ENCODE measurements at regions not wholly inside any gene's neighbourhood (a gene's known extent, or its start where the extent isn't known, plus 50 kb on each side); places are given as distances from the start of the nearest gene placed in this dataset.

DNA sequence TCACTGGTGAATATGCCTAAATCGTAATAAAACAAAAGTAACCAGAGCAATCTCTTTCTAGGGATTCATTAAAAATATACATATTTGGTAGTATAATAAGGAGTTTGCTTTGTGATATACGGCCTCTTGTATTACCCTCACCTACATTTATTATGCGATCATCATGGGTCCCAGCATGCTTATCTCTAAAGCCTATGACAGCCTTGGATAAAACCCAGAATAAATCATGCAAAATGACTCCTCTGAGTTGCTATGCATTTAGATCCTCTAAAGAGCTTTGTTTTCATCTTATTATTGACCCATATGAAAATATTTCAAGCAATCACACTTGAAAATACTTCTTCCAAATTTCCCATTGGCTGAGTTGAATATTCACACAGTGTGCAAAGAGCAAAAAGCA lies 432.3 kb downstream of the SUCLG1 start:
- no peak for DNase-seq (ENCODE audit: low read depth)
- no peak overlapping the region for H3K4me3 ChIP-seq (ENCODE audit: low read length)

DNA sequence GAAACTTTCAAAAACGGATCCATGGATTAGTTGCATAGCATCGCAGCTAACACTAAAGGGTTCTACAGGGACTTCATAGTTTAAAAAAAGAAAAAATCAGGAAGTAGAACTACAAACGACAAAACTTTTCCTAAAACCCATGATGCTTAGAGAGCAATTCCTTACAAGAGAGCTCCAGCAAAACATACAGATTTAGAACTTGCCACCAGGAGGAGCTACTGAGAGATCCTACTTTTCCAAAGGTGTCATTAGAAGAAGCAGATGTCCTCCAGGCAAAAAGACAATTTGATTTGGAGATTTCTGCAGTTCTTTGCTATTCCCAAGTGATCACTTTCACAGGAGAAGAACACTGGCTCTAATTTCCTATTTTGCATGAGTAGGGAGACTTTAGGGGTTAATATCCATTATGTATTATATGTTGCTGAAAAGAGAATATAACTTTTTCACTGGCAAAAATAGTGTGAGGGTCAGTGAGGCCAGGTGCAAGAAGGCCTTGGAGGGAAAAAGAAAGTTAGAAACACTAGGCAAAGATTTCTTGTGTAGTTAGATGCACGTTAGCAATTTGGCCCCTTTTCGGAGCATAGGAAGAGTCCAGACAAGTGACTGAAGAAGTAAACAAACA lies 436.2 kb downstream of the SUCLG1 start:
- H3K4me3 ChIP-seq (ENCODE audit: low read length) = no peak overlapping the region
- TF ChIP-seq, protein P1, sequence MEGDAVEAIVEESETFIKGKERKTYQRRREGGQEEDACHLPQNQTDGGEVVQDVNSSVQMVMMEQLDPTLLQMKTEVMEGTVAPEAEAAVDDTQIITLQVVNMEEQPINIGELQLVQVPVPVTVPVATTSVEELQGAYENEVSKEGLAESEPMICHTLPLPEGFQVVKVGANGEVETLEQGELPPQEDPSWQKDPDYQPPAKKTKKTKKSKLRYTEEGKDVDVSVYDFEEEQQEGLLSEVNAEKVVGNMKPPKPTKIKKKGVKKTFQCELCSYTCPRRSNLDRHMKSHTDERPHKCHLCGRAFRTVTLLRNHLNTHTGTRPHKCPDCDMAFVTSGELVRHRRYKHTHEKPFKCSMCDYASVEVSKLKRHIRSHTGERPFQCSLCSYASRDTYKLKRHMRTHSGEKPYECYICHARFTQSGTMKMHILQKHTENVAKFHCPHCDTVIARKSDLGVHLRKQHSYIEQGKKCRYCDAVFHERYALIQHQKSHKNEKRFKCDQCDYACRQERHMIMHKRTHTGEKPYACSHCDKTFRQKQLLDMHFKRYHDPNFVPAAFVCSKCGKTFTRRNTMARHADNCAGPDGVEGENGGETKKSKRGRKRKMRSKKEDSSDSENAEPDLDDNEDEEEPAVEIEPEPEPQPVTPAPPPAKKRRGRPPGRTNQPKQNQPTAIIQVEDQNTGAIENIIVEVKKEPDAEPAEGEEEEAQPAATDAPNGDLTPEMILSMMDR (conservative IDR thresholded peaks at IDR 0.05; ENCODE audit: low read depth, low read length) = peak; percentile 88
- peak; percentile 10 for DNase-seq (ENCODE audit: low read depth)

More for the DNA sequence above, 432.3 kb downstream of the SUCLG1 start:
- TF ChIP-seq, protein P1 (conservative IDR thresholded peaks at IDR 0.05; ENCODE audit: low read depth, low read length) = no peak

DNA sequence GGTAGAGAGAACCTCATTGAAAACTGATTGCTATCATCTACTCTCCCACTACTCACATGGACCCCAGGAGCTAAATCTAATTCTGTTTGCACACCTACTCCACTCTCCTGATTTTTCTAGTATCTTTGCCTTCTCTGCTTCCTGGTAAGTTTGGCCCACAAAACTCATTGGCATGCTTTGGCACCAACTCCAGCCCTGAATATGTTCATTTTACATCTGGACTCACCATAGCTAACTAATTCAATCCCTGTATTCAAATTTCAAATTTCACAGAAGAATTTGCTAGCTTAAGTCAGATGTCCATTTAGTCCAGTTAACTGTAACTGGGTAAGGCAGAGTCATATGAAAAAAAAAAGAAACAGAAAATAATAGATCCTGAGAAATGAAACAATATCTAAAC lies 442.1 kb downstream of the SUCLG1 start:
- no peak for DNase-seq (ENCODE audit: low read depth)
- H3K4me3 ChIP-seq (ENCODE audit: low read length) = no peak overlapping the region
- TF ChIP-seq, protein P1 (conservative IDR thresholded peaks at IDR 0.05; ENCODE audit: low read depth, low read length) = no peak

DNA sequence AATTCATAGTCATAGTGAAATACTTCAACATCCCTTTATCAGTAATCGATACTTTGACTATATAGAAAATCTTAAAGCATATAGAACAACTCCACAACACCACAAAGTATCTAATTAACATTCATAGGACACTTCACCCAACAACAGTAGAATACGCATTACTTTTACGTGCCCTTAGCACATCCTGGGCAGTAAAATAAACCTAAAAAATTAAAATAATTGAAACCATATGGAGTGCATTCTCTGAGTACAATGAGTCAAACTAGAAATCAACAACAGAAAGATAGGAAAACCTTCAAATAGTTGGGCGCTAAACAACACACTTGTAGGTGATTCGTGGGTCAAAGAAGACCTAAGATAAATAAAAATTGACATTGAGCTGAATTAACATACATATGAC lies 442.9 kb downstream of the SUCLG1 start:
- DNase-seq (ENCODE audit: low read depth) = no peak
- TF ChIP-seq, protein P1 (conservative IDR thresholded peaks at IDR 0.05; ENCODE audit: low read depth, low read length) = no peak

DNA sequence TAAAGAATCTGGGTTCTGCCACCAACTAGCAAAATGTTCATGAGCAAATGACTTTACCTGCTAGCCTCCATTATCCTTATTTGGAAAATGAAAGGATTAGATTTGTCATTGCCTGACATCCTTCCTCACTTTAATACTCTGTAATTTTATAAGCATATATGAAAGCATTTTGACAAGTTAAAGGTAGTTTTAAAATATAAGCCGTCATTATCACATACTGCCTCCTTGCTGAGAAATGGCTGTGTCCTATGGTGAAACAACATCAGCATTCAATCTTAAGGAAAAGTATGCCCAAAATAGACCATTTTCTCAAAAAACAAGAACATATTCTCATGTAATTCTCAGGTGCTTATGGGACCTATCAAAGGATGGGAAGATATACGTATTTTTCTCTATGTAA lies 461.2 kb downstream of the SUCLG1 start:
- no peak for DNase-seq (ENCODE audit: low read depth)
- no peak overlapping the region for H3K4me3 ChIP-seq (ENCODE audit: low read length)

More for the DNA sequence above, 442.9 kb downstream of the SUCLG1 start:
- H3K4me3 ChIP-seq (ENCODE audit: low read length) = no peak overlapping the region

DNA sequence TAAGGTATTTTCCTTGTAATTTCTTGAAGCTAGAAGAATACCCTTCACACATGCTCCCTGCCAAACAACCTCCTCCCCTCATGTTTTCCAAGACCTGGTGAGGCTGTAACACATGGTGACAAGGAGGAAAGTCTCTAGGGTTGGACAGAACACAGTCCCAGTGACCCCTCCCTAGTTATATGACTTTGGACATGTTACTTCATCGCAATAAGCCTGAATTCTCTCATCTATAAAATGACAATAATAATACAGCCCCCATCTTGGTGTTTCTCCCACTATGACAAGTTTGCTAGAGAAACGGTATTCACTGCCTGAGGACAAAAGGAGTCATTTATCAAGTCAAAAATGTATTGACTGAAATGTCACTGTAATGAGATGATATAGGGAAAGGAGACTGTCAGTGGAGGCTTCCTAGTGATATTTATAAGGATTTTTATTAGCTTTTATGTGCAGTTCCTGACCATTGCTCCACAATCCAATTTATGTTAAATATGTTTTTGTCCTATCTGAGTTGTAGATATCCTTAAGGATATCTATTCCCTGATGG lies 464.4 kb downstream of the SUCLG1 start:
- no peak for DNase-seq (ENCODE audit: low read depth)
- H3K4me3 ChIP-seq (ENCODE audit: low read length) = no peak overlapping the region
- TF ChIP-seq, protein P1 (conservative IDR thresholded peaks at IDR 0.05; ENCODE audit: low read depth, low read length) = no peak

More for the DNA sequence above, 461.2 kb downstream of the SUCLG1 start:
- TF ChIP-seq, protein P1 (conservative IDR thresholded peaks at IDR 0.05; ENCODE audit: low read depth, low read length) = no peak
